ENCODE measurements at regions not wholly inside any gene's neighbourhood (a gene's known extent, or its start where the extent isn't known, plus 50 kb on each side); places are given as distances from the start of the nearest gene placed in this dataset.
"Not testable (repeated sequence)": the region's sequence is repeated elsewhere in the genome, so short reads cannot be mapped to it uniquely, and the experiment has no call there.

DNA sequence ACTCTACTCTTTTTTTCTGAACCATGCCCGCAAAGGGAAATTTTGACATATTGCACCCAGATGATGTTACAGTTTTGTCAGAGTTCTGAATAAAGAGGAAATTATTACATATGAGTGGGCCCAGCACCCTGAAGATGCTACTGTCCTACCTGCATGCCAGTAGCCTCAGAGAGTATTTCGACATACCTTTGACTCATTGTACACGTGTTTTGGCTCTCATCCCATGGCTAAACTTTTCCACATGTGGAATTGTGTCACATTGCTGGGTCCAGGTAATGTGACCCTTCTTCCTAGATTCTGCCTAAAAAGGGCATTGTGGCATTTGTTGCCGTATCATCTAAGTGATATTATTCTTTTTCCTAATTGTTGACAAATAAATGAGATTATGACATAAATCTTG, 175.7 kb upstream of the BPY2B start:
- WGBS, 2 donors = no CpG with 5 or more reads among the region's 4 CpGs

DNA sequence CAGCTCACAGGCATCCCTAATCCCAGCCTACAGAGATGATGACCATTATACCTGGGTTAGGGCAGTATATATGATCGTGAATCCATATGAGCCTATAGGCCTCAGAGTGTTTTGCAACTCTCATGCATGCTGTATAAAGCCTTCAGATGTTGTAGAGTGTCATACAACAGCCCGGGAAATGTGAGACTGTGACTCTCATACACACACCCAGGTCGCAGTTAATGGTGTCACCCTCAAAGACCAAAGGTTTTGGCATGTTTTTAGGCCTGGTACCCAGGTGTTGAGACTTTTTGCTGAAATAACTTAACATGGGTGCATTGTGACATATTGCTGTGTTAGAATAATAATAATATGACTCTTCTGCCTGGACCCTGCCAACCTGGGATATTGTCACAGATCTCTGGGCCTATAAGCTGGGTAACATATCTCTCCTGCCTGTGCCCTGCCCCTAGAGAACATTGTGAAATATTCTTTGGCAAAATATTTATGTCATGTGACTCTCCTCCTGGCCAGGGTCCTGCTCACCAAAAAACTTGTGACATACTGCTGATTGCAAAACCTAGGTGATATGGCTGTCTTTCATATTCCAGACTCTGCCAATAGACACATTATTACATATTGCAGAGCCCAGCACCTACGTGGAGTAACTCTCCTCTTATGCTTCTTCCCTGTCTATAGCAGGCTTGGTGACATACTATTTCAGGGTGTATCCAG, 165.1 kb upstream of the BPY2B start:
- H3K4me3 ChIP-seq; H3K36me3 ChIP-seq (replicated peaks in 1 of 2; ENCODE audit: insufficient read depth in 1 of 2, low read depth in 2 of 2); H3K9me3 ChIP-seq; intact Hi-C loops (cut with DNase I); H3K27ac ChIP-seq; DNase-seq; H3K4me1 ChIP-seq; H3K27me3 ChIP-seq: not testable (repeated sequence)
- ATAC-seq = peak; percentile 85
- WGBS, 2 donors = no CpG with 5 or more reads among the region's 4 CpGs

More for the DNA sequence above, 175.7 kb upstream of the BPY2B start:
- intact Hi-C loops (cut with DNase I); H3K36me3 ChIP-seq (replicated peaks in 1 of 2; ENCODE audit: insufficient read depth in 1 of 2, low read depth in 2 of 2); H3K9me3 ChIP-seq; H3K27me3 ChIP-seq; H3K4me3 ChIP-seq; H3K27ac ChIP-seq; DNase-seq; H3K4me1 ChIP-seq; ATAC-seq: not testable (repeated sequence)

DNA sequence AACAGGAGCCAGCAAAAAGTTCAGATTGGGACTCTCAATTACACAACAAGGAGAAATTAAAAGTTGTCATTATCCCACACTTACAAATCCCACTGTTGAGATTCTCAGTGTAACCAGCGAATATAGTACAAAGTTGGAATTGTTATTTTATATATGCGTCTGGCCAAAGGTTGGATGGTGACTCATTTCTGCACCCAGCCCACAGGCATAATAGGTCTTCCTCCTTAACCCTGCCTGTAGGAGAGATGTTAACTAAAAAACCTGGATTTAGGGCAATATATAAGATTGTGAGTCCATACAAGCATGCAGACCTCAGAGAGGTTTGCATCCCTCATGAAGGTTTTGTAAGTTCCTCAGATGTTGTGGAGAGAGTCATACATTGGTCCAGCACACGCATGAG, 160.2 kb upstream of the BPY2B start:
- H3K4me1 ChIP-seq; H3K4me3 ChIP-seq; H3K27ac ChIP-seq; ATAC-seq; H3K9me3 ChIP-seq; DNase-seq; intact Hi-C loops (cut with DNase I); H3K27me3 ChIP-seq; H3K36me3 ChIP-seq (replicated peaks in 1 of 2; ENCODE audit: insufficient read depth in 1 of 2, low read depth in 2 of 2): not testable (repeated sequence)
- WGBS, 2 donors = no CpG with 5 or more reads among the region's 3 CpGs

DNA sequence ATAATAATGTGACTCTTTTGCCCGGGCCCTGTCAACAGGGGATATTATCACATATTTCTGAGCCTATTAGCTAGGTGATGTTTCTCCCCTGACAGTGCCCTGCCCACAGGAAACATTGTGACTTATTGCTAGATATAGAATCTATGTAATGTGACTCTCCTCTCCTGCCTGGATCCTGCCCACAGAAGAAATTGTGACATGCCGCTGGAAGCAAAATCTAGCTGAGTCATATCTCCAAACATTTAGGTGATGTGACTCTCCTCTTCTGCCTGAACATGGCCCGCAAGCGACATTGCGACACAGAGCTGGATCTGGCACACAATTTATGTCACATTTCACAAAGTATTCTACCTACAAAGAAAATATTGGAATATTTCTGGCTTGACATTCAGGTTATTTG, 159.6 kb upstream of the BPY2B start:
- H3K36me3 ChIP-seq (replicated peaks in 1 of 2; ENCODE audit: insufficient read depth in 1 of 2, low read depth in 2 of 2); H3K4me3 ChIP-seq; intact Hi-C loops (cut with DNase I); H3K4me1 ChIP-seq; H3K9me3 ChIP-seq; H3K27ac ChIP-seq; DNase-seq; H3K27me3 ChIP-seq; ATAC-seq: not testable (repeated sequence)
- WGBS, 2 donors = no CpG with 5 or more reads among the region's 5 CpGs

GRCh38 chrY:24462338-24462737, 155.5 kb upstream of the BPY2B start:
- intact Hi-C loops (cut with DNase I); ATAC-seq; DNase-seq: not testable (repeated sequence)

More at GRCh38 chrY:24462338-24462737, 155.5 kb upstream of the BPY2B start:
- not testable (repeated sequence) for H3K27me3 ChIP-seq; H3K4me3 ChIP-seq; H3K9me3 ChIP-seq; H3K4me1 ChIP-seq; H3K36me3 ChIP-seq (replicated peaks in 1 of 2; ENCODE audit: insufficient read depth in 1 of 2, low read depth in 2 of 2); H3K27ac ChIP-seq
